NCI-H82 treated with DMSO at 0.1 percent for 48 hours (cell line): ENCODE measurements at regions not wholly inside any gene's neighbourhood (a gene's known extent, or its start where the extent isn't known, plus 50 kb on each side); places are given as distances from the start of the nearest gene placed in this dataset.
"Not testable (repeated sequence)": the region's sequence is repeated elsewhere in the genome, so short reads cannot be mapped to it uniquely, and the experiment has no call there.

Experiments
- DNase-seq: peaks from one replicate; lab custom pipeline; 2025; ENCODE audit not compliant: unreplicated experiment; lab: John Stamatoyannopoulos, UW

- DNase-seq, result not testable (repeated sequence)
Measured at GRCh38 chr1:244156617-244157016, 105.5 kb downstream of the ZBTB18 start.

GRCh38 chr1:244157731-244158438 lies 106.8 kb downstream of the ZBTB18 start:
- no peak for DNase-seq

- DNase-seq, result no peak
Measured at GRCh38 chr1:244159646-244160045, 108.6 kb downstream of the ZBTB18 start.

- DNase-seq, result no peak
Measured at GRCh38 chr1:244160455-244161235, 109.6 kb downstream of the ZBTB18 start.

GRCh38 chr1:244161236-244161510 lies 110.1 kb downstream of the ZBTB18 start:
- DNase-seq, result no peak

- DNase-seq, result no peak
Measured at GRCh38 chr1:244162786-244163530, 111.9 kb downstream of the ZBTB18 start.

GRCh38 chr1:244163861-244164510 lies 112.9 kb downstream of the ZBTB18 start:
- DNase-seq, result no peak

GRCh38 chr1:244164511-244164890 lies 113.4 kb downstream of the ZBTB18 start:
- DNase-seq, result no peak

GRCh38 chr1:244165021-244165420 lies 113.9 kb downstream of the ZBTB18 start:
- DNase-seq, result no peak

GRCh38 chr1:244165701-244166100 lies 114.6 kb downstream of the ZBTB18 start:
- no peak for DNase-seq

- no peak for DNase-seq
Measured at GRCh38 chr1:244171241-244171985, 120.3 kb downstream of the ZBTB18 start.

GRCh38 chr1:244173240-244173639 lies 122.2 kb downstream of the ZBTB18 start:
- no peak for DNase-seq

- DNase-seq, result no peak
Measured at GRCh38 chr1:244173769-244174168, 122.7 kb downstream of the ZBTB18 start.

- no peak for DNase-seq
Measured at GRCh38 chr1:244174922-244175521, 123.9 kb downstream of the ZBTB18 start.

- no peak for DNase-seq
Measured at GRCh38 chr1:244176201-244176600, 125.1 kb downstream of the ZBTB18 start.

GRCh38 chr1:244180256-244180655 lies 129.2 kb downstream of the ZBTB18 start:
- no peak for DNase-seq

- DNase-seq, result no peak
Measured at GRCh38 chr1:244181867-244182266, 130.8 kb downstream of the ZBTB18 start.

- DNase-seq, result no peak
Measured at GRCh38 chr1:244183037-244183436, 132.0 kb downstream of the ZBTB18 start.

- no peak for DNase-seq
Measured at GRCh38 chr1:244186372-244186771, 135.3 kb downstream of the ZBTB18 start.

GRCh38 chr1:244187310-244187709 lies 136.2 kb downstream of the ZBTB18 start:
- DNase-seq, result no peak
